ENCODE measurements at regions not wholly inside any gene's neighbourhood (a gene's known extent, or its start where the extent isn't known, plus 50 kb on each side); places are given as distances from the start of the nearest gene placed in this dataset.
A peak's percentile ranks its signal among the peaks of the same experiment; 100 is the strongest.

GRCh38 chr13:105616333-105617075, 919.0 kb downstream of the EFNB2 start:
- H3K4me3 ChIP-seq (ENCODE audit: low read depth, low read length), result no peak overlapping the region
- H3K27me3 ChIP-seq (ENCODE audit: control insufficient read depth, insufficient read depth, low read length), result no peaks in the 10 kb centered on the region
- TF ChIP-seq, protein P1, sequence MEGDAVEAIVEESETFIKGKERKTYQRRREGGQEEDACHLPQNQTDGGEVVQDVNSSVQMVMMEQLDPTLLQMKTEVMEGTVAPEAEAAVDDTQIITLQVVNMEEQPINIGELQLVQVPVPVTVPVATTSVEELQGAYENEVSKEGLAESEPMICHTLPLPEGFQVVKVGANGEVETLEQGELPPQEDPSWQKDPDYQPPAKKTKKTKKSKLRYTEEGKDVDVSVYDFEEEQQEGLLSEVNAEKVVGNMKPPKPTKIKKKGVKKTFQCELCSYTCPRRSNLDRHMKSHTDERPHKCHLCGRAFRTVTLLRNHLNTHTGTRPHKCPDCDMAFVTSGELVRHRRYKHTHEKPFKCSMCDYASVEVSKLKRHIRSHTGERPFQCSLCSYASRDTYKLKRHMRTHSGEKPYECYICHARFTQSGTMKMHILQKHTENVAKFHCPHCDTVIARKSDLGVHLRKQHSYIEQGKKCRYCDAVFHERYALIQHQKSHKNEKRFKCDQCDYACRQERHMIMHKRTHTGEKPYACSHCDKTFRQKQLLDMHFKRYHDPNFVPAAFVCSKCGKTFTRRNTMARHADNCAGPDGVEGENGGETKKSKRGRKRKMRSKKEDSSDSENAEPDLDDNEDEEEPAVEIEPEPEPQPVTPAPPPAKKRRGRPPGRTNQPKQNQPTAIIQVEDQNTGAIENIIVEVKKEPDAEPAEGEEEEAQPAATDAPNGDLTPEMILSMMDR (IDR thresholded peaks at IDR 0.05; ENCODE audit: insufficient read depth, low read length, severe bottlenecking), result no peak
- no peak for DNase-seq (ENCODE audit: low read depth)
- no peaks in the 10 kb centered on the region for H3K36me3 ChIP-seq (ENCODE audit: control insufficient read depth, insufficient read depth, low read length)
- FAIRE-seq, result no peak

GRCh38 chr13:105612541-105612940, 922.9 kb downstream of the EFNB2 start:
- no peak for DNase-seq (ENCODE audit: low read depth)
- FAIRE-seq, result no peak
- H3K4me3 ChIP-seq (ENCODE audit: low read depth, low read length), result no peak overlapping the region
- H3K27me3 ChIP-seq (ENCODE audit: control insufficient read depth, insufficient read depth, low read length), result no peaks in the 10 kb centered on the region
- TF ChIP-seq, protein P1 (IDR thresholded peaks at IDR 0.05; ENCODE audit: insufficient read depth, low read length, severe bottlenecking), result no peak
- no peaks in the 10 kb centered on the region for H3K36me3 ChIP-seq (ENCODE audit: control insufficient read depth, insufficient read depth, low read length)

DNA sequence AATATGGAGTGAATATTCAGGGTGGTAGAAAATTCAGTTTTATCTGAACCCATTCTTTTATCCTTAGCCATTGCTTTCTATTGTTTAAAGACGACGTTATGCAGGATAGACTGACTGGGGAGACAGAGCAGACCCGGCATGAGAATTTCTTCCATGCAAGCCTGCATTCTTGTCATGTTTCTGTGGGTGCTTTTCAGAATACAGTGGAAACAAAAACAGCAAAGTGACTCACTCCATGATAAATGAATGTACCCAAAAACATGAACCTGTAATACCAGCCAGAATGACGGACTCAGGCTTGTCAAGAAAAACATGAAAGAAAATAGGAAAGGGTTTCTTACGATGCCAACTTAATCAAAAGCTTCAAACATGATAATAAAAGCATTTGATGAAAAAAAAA, 924.0 kb downstream of the EFNB2 start:
- FAIRE-seq, result no peak
- H3K4me3 ChIP-seq (ENCODE audit: low read depth, low read length), result no peak overlapping the region

DNA sequence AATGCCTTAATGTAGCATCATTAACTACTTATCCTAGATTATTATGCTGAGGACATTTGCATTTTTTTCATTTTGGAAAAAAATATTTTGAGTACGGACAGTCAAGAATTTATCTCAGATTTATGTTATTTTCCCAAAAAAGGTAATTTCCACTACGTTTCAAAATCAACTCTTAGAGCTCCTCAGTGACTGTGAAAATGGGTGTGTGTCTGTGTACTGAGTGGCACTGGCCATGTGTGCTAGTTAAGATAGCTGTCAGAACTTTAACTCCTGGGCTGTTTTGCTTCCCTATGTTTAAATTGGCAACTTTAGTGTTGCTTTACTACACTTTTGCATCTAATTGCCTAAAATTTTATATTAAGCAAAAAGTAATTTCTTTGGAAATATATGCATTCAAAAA, 927.4 kb downstream of the EFNB2 start:
- FAIRE-seq, result no peak
- H3K36me3 ChIP-seq (ENCODE audit: control insufficient read depth, insufficient read depth, low read length), result no peaks in the 10 kb centered on the region
- no peak overlapping the region for H3K4me3 ChIP-seq (ENCODE audit: low read depth, low read length)
- TF ChIP-seq, protein P1 (IDR thresholded peaks at IDR 0.05; ENCODE audit: insufficient read depth, low read length, severe bottlenecking), result no peak
- no peak for DNase-seq (ENCODE audit: low read depth)
- no peaks in the 10 kb centered on the region for H3K27me3 ChIP-seq (ENCODE audit: control insufficient read depth, insufficient read depth, low read length)

More for the DNA sequence above, 924.0 kb downstream of the EFNB2 start:
- Histone ChIP-seq H3K36me3 (ENCODE audit: control insufficient read depth, insufficient read depth, low read length) (no peaks in the 10 kb centered on the region), H3K27me3 (ENCODE audit: control insufficient read depth, insufficient read depth, low read length) (no peaks in the 10 kb centered on the region)
- TF ChIP-seq, protein P1 (IDR thresholded peaks at IDR 0.05; ENCODE audit: insufficient read depth, low read length, severe bottlenecking), result no peak
- peak; percentile 77 for DNase-seq (ENCODE audit: low read depth)

DNA sequence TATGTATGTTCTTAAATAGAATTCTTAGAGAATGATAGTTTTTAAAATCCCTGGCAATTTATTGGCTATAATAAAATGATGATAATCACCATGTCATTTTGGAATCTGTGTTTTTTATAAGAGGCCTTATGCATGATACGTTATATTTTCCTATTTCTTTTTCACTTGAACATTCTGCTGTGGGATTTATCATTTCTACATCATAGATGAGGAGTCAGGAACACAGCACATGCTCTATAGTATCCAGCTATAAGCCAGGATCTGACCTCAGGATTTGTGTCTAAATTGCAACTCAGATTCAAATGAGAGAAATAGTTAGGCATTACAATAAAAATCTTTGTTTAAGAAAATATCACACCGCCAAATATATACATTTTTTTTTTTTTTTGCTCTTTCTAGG, 928.0 kb downstream of the EFNB2 start:
- Histone ChIP-seq H3K27me3 (ENCODE audit: control insufficient read depth, insufficient read depth, low read length) (no peaks in the 10 kb centered on the region), H3K36me3 (ENCODE audit: control insufficient read depth, insufficient read depth, low read length) (no peaks in the 10 kb centered on the region), H3K4me3 (ENCODE audit: low read depth, low read length) (no peak overlapping the region)
- no peak for FAIRE-seq
- no peak for DNase-seq (ENCODE audit: low read depth)
- TF ChIP-seq, protein P1 (IDR thresholded peaks at IDR 0.05; ENCODE audit: insufficient read depth, low read length, severe bottlenecking), result no peak

DNA sequence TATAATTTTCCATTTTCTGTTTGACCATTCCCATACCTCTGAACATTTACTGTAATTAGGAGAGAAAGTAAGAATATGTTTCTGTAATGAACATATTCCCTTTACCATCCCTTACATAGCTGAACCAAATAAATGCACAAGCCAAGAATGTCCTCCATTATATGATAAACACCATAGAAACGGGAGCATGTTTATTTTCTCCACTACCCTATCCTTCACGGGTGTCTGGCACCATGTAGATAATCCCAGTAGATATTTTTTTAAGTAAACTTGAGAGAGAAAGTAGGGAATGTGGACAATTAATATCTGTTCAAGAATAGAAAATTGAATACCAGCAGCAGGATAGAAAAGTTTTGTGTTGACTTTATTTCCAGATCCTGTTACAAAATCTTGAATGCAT, 928.4 kb downstream of the EFNB2 start:
- Histone ChIP-seq H3K4me3 (ENCODE audit: low read depth, low read length) (no peak overlapping the region), H3K36me3 (ENCODE audit: control insufficient read depth, insufficient read depth, low read length) (no peaks in the 10 kb centered on the region), H3K27me3 (ENCODE audit: control insufficient read depth, insufficient read depth, low read length) (no peaks in the 10 kb centered on the region)
- no peak for FAIRE-seq
- DNase-seq (ENCODE audit: low read depth), result no peak
- TF ChIP-seq, protein P1 (IDR thresholded peaks at IDR 0.05; ENCODE audit: insufficient read depth, low read length, severe bottlenecking), result no peak
